Gastrocnemius medialis (tissue), 4 donors: ENCODE measurements at regions not wholly inside any gene's neighbourhood (a gene's known extent, or its start where the extent isn't known, plus 50 kb on each side); places are given as distances from the start of the nearest gene placed in this dataset.

Experiments
- ATAC-seq, 2 donors: fragments of 150-250 bp; one replicate each; pipeline ENCODE4 v1.9.1; 2016
- DNase-seq, 2 donors: peaks; one replicate each; pipeline ENCODE4 v3.0.0-alpha.2; 2019
- H3K27ac ChIP-seq, 4 donors: fragments of 200-600 bp; sonication (generic); 1 replicate in 1 of 4; 2 replicates in 3 of 4; pipeline ENCODE4 v1.5.1; 2016 to 2018; ENCODE audit warnings: mild to moderate bottlenecking in 2 of 4, moderate library complexity in 1 of 4
- H3K27me3 ChIP-seq, 3 donors: fragments of 200-600 bp; sonication (generic) in 2 of 3; 1 replicate in 1 of 3; 2 replicates in 2 of 3; pipeline versions ENCODE4 v1.5.1 to v1.6.0; 2016 to 2019; ENCODE audit warnings: mild to moderate bottlenecking in 1 of 3, moderate library complexity in 1 of 3
- H3K36me3 ChIP-seq, 2 donors: fragments of 200-600 bp; sonication (generic) in 1 of 2; one replicate each; pipeline ENCODE4 v1.5.1; 2017 to 2018
- H3K4me1 ChIP-seq, 2 donors: fragments of 200-600 bp; sonication (generic) in 1 of 2; one replicate each; pipeline ENCODE4 v1.5.1; 2016 to 2017; ENCODE audit warnings: mild to moderate bottlenecking in 2 of 2
- H3K4me3 ChIP-seq, 4 donors: fragments of 200-600 bp; sonication (generic) in 3 of 4; 1 replicate in 1 of 4; 2 replicates in 3 of 4; pipeline ENCODE4 v1.5.1; 2016 to 2019; ENCODE audit warnings: mild to moderate bottlenecking in 2 of 4
- H3K9me3 ChIP-seq, 3 donors: fragments of 200-600 bp; sonication (generic) in 2 of 3; 1 replicate in 1 of 3; 2 replicates in 2 of 3; pipeline ENCODE4 v1.5.1; 2016 to 2019
- POLR2A ChIP-seq, 2 donors: fragments of 450-650 bp; IDR thresholded peaks; one replicate each; pipeline ENCODE4 v1.6.1; 2017; ENCODE audit warnings: antibody characterized with exemption in 2 of 2, mild to moderate bottlenecking in 2 of 2, moderate library complexity in 2 of 2
- in situ Hi-C, 4 donors: fragments of 200-750 bp; cut with MboI; loops; one replicate each; pipeline versions ENCODE4 v1.15.0 to v1.8.0; 2017; ENCODE audit warnings: low sequenced_read_pairs in 4 of 4
- intact Hi-C: fragments of 100-400 bp; cut with DNase I; formaldehyde crosslinking; loops from one replicate; pipeline ENCODE4 v1.15.1; 2023; ENCODE audit warnings: low total_unique reads
- TF ChIP-seq, protein P1 (sequence below), 5 experiments: fragments of 450-650 bp in 3 of 5; fragments of 200-600 bp in 2 of 5; sonication (generic) in 2 of 5; IDR thresholded peaks in 4 of 5; conservative IDR thresholded peaks in 1 of 5; 1 replicate in 4 of 5; 2 replicates in 1 of 5; pipeline ENCODE4 v1.5.1; 2016 to 2019; ENCODE audit warnings: antibody characterized with exemption in 5 of 5, mild to moderate bottlenecking in 3 of 5, moderate library complexity in 3 of 5

DNA sequence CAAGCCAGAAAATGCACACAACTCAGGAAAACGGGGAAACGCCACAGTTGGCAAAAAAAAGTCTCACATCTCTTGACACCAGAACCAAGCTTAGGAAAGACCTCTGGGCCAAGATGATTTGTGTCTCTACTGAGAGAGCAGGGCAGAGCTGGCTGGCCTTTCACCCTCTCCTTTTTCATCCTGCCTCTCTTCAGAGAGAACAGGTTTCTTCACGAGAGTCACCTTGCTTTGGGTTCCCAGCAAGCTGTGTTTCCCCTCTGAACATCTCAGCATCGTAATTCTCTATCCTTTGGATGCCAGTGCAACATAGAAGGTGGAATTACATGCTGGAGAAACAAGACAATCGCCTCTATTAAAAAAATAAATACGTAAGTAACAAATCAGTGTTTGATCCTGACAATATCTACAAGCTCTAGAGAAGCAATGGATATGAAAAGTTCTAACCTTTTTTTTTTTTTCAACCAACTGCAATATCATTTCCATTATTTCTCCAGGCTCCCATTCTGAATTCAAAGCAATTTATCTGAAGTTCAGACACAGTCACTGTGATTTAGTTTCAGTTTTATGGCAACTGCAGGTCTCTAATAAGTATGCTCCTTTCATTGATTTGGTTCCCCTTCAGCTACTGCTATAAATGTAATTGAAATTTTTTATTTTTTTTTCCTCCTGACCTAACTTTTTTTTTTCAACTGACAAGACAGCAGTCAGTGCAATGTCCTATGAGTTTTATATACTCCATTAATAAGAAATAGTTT lies 708.6 kb downstream of the DTWD2 start:
- H3K27me3 ChIP-seq = no peaks in the 10 kb centered on the region
- no peaks in the 10 kb centered on the region for H3K36me3 ChIP-seq
- H3K4me3 ChIP-seq = no peak overlapping the region
- in situ Hi-C loops (no loop called here), intact Hi-C loops (no loop called here)
- no peak overlapping the region for H3K27ac ChIP-seq
- TF ChIP-seq POLR2A (IDR thresholded peaks at IDR 0.05) = no peak
- TF ChIP-seq, protein P1, sequence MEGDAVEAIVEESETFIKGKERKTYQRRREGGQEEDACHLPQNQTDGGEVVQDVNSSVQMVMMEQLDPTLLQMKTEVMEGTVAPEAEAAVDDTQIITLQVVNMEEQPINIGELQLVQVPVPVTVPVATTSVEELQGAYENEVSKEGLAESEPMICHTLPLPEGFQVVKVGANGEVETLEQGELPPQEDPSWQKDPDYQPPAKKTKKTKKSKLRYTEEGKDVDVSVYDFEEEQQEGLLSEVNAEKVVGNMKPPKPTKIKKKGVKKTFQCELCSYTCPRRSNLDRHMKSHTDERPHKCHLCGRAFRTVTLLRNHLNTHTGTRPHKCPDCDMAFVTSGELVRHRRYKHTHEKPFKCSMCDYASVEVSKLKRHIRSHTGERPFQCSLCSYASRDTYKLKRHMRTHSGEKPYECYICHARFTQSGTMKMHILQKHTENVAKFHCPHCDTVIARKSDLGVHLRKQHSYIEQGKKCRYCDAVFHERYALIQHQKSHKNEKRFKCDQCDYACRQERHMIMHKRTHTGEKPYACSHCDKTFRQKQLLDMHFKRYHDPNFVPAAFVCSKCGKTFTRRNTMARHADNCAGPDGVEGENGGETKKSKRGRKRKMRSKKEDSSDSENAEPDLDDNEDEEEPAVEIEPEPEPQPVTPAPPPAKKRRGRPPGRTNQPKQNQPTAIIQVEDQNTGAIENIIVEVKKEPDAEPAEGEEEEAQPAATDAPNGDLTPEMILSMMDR (IDR thresholded peaks at IDR 0.05 in 4 of 5, conservative IDR thresholded peaks at IDR 0.05 in 1 of 5) = no peak
- no peaks in the 10 kb centered on the region for H3K9me3 ChIP-seq
- no peak for DNase-seq
- H3K4me1 ChIP-seq = no peaks in the 10 kb centered on the region
- ATAC-seq = no peak

DNA sequence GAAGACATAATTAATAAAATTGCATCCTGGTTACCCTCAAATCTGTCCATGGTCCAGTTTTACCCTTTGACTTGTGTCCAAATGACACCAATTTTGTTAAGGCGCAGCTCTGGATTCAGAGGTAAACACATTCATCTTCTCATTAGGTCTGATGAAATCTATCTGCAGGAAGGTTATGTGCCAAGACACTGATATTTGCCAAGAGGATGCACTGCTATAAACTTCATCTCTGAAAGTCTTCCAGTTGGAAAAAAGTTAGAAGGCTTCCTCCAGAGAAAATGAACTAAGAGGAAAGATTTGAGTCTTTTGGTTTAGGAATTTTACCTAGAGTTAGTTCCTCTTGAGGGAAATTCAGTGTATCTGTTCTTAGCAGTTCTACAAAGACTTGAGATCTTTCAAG lies 717.8 kb downstream of the DTWD2 start:
- Histone ChIP-seq H3K27me3 (no peaks in the 10 kb centered on the region), H3K27ac (no peak overlapping the region), H3K9me3 (no peaks in the 10 kb centered on the region), H3K36me3 (no peaks in the 10 kb centered on the region), H3K4me1 (no peaks in the 10 kb centered on the region), H3K4me3 (no peak overlapping the region)
- ATAC-seq = peak in 1 of 2 donors; percentile 55
- intact Hi-C loops (no loop called here), in situ Hi-C loops (no loop called here)
- TF ChIP-seq POLR2A (IDR thresholded peaks at IDR 0.05) = no peak
- no peak for DNase-seq

DNA sequence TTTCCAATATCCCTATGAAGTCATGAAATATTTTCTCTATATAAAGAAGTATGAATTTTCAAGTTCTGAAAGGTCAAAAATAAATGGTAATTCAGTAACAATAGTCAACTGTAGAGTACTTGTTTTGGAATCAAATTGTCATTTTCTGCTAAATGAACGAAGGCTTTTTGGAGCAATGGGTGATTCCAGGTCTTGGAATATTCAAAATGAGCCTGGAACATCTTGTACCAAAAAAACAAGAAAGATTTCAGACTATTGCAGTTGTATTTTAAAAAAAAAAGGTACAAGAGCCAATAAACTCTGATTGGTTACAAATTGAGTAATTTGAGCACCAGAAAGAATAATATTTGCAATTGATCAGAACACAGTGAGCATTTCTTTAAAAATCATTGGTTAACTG lies 730.1 kb downstream of the DTWD2 start:
- TF ChIP-seq, protein P1 (IDR thresholded peaks at IDR 0.05 in 4 of 5, conservative IDR thresholded peaks at IDR 0.05 in 1 of 5) = no peak
- no peak for TF ChIP-seq POLR2A (IDR thresholded peaks at IDR 0.05)
- in situ Hi-C loops (no loop called here), intact Hi-C loops (no loop called here)
- Histone ChIP-seq H3K36me3 (no peaks in the 10 kb centered on the region), H3K4me3 (no peak overlapping the region), H3K9me3 (no peaks in the 10 kb centered on the region), H3K27me3 (no peaks in the 10 kb centered on the region), H3K27ac (no peak overlapping the region), H3K4me1 (no peaks in the 10 kb centered on the region)
- DNase-seq (no peak), ATAC-seq (peak; percentile 33 to 68)

DNA sequence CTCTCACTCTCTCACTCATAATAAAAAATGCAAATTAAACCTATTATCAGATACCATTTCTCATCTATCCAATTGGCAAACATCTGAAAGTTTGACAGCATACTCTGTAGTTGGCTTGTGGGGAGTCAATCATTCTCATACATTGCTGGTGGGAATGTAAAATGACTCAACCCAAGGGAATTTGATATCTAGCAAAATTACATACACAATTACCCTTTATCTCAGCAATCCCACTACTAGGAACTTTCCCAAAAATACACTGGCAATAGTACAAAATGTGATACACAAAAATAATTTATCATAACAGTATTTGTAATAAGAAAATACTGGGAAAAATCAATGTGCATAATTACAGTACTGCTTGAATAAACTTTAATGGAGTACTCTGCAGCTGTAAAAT lies 731.3 kb downstream of the DTWD2 start:
- ATAC-seq (no peak), DNase-seq (no peak)
- intact Hi-C loops = no loop called here
- H3K36me3 ChIP-seq = no peaks in the 10 kb centered on the region
- peaks cover 0 to 5% (median 0%) of the 10 kb centered on the region in 3 donors for H3K9me3 ChIP-seq
- no peak overlapping the region for H3K4me3 ChIP-seq
- TF ChIP-seq, protein P1 (IDR thresholded peaks at IDR 0.05 in 4 of 5, conservative IDR thresholded peaks at IDR 0.05 in 1 of 5) = no peak
- TF ChIP-seq POLR2A (IDR thresholded peaks at IDR 0.05) = no peak
- no peaks in the 10 kb centered on the region for H3K4me1 ChIP-seq
- in situ Hi-C loops = no loop called here
- no peaks in the 10 kb centered on the region for H3K27me3 ChIP-seq
- H3K27ac ChIP-seq = no peak overlapping the region

DNA sequence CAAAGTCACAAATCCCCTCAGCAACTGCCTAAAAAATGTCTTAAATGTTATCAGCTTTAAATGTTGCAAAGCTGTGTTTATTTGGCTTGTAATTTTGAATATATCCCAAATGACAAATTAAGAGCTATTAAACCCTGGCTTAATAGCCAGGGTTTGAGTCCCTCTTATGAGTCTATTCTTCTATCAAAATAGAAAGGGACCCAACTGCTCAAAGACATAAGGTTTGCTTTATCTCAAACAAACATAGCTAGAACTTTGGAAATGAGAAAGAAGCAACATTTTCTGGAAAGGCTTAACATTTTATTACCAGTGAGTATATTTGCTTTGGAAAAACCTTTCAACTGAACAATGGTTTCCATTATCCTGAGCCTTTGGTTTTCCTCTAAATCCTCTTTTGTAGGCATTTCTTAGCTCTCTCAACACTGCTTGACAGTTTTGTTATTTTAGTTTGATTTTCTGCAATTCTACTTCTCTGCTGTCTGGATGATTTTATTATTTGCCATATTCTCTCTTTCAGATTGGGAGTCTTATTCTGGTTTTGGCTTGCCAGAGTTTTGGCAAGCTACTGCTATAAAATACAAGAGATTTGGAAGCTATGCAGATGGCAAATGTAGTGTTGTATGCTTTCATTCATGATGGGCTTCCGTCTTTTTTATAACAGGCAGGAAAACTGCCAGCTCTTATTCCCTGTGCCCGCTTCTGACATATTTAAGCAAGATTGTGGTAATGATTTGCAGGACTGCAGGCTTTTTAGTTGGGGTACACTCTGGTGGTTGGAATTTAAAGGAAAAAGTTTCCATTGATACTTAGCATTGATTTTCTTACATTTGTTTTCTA lies 734.9 kb downstream of the DTWD2 start:
- intact Hi-C loops (no loop called here), in situ Hi-C loops (no loop called here)
- no peaks in the 10 kb centered on the region for H3K4me1 ChIP-seq
- peaks cover 0 to 13% (median 0%) of the 10 kb centered on the region in 3 donors for H3K9me3 ChIP-seq
- no peak for DNase-seq
- H3K27me3 ChIP-seq = no peaks in the 10 kb centered on the region
- ATAC-seq = no peak
- H3K36me3 ChIP-seq = no peaks in the 10 kb centered on the region
- H3K4me3 ChIP-seq = no peak overlapping the region
- H3K27ac ChIP-seq = no peak overlapping the region
- TF ChIP-seq, protein P1 (IDR thresholded peaks at IDR 0.05 in 4 of 5, conservative IDR thresholded peaks at IDR 0.05 in 1 of 5) = no peak
- no peak for TF ChIP-seq POLR2A (IDR thresholded peaks at IDR 0.05)
